Umbilical cord (tissue), 1 donor: ENCODE measurements at regions not wholly inside any gene's neighbourhood (a gene's known extent, or its start where the extent isn't known, plus 50 kb on each side); places are given as distances from the start of the nearest gene placed in this dataset.
"Not testable (repeated sequence)": the region's sequence is repeated elsewhere in the genome, so short reads cannot be mapped to it uniquely, and the experiment has no call there.

Source experiments
- DNase-seq: peaks from one replicate; pipeline ENCODE4 v3.0.0-alpha.2; 2015; ENCODE audit warnings: low spot score

GRCh38 chr12:68984796-68985573, 52.0 kb upstream of the CPM start:
- no peak for DNase-seq

GRCh38 chr12:68997526-68997925, 64.6 kb upstream of the CPM start:
- not testable (repeated sequence) for DNase-seq

- no peak for DNase-seq
These were observed 65.1 kb upstream of the CPM start for GRCh38 chr12:68998041-68998440.

- no peak for DNase-seq
These were observed 67.1 kb upstream of the CPM start for GRCh38 chr12:69000074-69000473.

DNA sequence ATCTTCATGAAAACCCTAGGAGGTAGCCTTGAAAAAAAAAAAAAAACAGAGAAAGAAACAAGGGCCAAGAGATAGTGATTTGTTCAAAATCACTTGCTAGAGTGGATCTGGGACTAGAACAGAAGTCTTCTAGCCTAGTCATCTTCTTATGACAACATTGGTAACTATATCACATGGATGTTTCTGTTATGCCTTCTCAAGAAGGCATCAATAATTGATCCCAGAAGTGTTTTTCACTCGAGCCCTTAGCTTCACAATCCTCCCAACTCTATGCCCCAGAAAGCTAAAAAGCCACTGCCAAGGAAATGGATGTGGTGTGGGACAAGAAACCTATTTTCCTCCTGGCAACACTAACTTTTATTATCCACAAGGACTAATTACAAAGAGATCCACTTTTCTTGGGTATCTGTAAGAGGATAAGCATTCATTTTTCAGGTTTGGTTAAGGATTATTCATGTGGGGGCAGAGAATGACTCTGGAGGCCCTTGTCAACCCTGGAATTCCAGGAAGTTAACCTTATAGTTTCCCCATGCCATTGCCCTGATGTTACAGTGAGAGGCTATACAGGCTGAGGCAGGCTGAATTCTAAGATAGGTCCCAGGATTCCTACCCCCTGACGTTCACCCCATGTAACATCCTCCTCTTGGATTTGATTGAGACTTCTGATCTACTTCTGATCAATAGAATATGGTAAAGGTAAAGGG, 67.7 kb upstream of the CPM start:
- DNase-seq: no peak

DNA sequence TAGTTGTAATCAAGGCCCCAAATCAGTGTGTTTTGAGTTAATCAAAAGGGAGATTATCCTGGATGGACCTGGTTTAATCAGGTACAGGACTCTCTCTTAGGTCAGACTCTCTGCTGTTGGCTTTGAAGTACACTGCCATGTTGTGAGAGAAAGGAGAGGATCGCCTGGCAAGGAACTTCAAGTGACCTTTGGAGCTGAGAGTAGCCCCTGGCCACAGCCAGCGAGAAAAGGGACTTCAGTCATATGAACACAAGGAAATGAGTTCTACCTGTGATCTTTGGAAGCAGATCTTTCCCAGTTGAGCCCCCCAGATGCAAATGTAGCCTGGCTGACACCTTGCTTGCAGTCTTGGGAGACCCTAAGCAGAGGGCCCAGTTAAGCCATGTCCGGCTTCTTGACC, 68.3 kb upstream of the CPM start:
- no peak for DNase-seq

GRCh38 chr12:69002969-69003368, 70.0 kb upstream of the CPM start:
- DNase-seq: no peak

DNA sequence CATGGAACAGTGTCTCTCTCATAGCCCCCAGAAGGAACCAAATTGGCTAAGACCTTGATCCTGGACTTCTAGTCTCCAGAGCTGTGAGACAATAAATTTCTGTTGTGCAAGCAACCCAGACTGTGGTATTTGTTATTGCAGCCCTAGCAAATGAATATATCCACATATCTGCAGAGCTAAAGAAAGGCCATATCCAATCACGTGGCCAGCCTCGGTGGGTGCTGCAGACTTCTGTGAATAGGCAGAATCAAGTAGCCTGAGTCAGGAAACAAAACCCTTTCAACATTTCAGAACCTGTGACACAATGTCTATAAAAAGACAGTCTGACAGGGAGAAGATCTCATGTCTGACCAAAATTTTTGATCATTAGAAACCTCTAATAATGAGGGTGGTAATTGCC, 71.0 kb upstream of the CPM start:
- no peak for DNase-seq

DNA sequence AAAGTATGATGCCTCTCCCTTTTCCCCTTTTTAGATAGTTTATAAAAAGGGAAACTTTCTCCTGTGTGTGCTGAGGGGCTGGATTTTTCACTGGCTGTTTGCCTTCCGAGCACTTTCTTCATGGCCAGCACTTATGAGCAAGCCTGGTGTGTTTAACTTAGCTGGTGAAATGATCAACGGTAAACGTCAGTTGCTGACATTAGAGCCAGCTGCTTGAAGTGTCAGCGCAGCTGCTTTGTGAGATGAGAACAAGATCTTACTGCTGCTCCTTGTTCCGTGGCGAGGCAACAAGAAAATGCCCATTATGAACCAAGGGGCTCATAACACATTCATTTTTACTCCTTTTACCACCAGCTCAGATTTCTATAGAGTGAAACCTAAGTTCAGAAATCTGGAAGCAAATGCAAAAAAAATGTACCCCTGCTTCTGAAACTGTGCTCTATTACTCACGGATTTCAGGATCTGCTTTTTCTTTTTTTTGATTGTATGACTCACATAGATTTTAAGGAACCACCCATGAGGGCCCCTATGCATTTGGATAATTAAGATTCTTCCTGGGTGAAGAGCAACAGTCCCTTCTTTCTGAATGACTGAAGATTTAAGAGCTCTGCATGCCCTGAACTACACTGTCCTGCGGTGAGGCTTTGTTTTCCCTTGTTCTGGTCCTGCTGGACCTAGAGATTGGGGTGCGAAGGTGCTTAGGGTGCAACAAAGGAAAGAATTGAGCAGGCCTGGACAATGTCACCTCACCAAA, 74.3 kb upstream of the CPM start:
- peak; percentile 81 for DNase-seq

- peak; percentile 53 for DNase-seq
These were observed 74.9 kb upstream of the CPM start for GRCh38 chr12:69007855-69008351.

DNA sequence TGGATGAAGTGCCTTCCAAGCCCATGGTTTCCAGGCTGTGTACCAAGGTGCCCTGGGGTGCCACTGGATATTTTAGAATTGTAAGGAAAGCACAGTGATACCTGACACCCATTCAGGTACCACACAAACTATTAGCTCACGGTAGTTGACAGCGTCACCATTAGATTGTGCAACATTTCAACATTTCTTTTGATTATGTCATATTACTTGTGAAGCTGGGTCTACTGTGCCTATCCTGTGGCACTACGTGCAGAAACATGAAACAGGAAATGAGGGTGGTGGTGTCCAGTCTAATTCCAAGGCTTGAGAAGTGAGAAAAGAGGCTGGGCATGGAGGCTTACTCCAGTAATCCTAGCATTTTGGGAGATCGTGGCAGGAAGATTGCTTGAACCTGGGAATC, 75.5 kb upstream of the CPM start:
- DNase-seq: peak; percentile 15

DNA sequence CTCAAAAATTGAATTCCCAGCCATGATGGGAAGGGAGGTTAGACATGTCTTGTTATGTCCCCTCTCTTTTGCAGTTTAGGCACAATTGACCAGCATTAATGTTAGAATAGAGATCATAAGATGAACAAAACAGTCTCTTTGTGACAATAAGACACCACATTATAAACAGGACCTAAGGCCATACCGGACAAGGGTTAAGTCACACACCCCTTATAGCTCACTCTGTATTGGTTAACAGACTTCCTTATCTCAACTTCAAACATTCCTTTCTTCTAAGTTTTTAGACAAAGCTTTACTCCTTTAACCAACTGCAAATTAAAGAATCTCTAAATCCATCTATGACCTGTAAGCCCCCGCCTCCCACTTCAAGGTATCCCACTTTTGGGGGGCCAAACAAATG, 81.1 kb upstream of the CPM start:
- DNase-seq: no peak

DNA sequence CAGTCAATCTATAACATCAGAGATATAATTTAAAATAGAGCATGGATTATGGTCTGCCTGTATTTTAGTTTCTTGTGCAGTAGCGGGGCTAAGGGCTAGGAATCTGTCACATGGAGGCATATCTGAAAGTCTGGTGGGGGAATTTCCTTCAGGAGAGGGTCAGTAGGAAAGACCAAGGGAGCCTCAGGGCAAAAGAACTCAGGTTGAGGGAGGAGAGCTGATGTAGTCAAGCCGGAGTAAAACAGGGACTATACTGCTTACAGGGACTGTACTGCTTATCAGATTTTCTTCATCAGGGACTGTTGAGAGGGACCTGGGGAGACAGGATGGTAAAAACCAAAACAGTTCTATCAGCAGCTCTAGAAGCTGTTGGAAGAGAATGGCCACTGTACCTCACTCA, 82.0 kb upstream of the CPM start:
- no peak for DNase-seq

GRCh38 chr12:69015831-69016230, 82.9 kb upstream of the CPM start:
- DNase-seq: no peak

DNA sequence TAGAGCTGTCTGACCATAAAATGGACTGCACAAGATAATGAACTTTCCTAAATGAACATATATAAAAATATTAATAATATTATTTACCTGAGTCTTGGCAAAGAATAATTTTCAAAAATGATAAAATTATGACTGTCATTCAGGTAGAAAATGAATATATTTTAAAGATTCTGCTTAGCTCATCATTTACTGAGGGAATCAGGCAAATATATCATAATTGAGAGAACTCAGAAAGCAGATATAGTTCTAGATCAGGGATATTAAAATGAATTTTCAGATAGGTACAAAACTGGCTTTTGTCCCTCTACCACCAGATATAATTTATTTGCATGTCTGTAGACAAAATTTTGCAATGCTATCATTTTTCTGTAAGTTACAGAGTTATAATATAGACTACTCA, 86.1 kb upstream of the CPM start:
- DNase-seq: no peak

- DNase-seq: no peak
These were observed 86.9 kb upstream of the CPM start for GRCh38 chr12:69019910-69020309.

DNA sequence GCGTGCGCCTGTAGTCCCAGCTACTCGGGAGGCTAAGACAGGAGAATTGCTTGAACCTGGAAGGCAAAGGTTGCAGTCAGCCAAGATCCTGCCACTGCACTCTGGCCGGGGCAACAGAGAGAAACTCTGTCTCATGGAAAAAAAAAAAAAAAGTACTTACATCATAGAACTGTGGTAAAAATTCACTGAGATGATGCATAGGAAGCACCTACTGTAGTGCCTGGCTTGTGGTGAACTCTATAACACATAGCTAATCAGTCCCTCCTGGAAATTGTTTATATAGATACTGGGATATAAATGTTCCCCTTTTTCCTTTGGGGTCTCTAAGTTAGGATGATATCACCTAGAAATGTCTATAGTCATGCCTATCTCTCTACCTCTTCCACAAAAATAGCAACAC, 89.7 kb upstream of the CPM start:
- DNase-seq: no peak

DNA sequence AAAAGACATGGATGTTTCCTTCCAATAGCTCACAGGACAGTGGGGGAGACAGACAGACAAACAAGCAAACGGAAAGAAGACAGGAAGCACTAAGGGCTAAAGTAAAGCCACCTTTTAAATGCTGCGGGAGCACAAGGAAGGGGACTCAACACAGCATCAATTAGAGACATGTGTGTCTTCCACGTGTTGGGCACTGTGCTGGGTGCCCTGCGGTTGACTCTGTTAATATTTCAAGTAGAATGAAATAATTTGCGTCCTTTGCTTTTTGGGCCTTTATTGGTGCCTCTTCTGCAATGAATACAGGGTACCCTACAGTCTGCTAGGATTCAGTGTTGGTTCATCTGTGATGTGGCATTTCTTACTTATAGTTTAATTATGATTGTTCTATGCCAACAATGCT, 90.9 kb upstream of the CPM start:
- DNase-seq: no peak

DNA sequence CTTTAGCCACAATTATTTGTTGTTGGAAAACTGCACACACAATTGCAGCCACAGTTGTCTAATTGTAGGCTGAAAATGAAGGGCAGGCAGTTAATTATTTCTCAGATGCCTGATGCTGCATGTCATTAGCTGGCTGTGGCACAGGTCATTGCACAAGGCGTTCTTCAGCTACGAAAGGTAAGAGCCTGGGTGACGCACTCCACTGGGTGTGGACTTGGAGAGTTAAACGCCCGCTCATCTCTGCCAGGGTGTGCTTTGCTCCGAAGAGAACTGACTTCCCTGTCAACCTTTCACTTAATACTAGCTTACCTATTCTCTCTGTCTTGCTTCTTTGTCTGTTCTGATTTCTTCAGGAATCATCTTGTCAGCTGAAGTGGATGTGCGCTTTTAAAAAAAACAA, 91.4 kb upstream of the CPM start:
- DNase-seq: no peak

- DNase-seq: no peak
These were observed 91.9 kb upstream of the CPM start for GRCh38 chr12:69024907-69025306.

DNA sequence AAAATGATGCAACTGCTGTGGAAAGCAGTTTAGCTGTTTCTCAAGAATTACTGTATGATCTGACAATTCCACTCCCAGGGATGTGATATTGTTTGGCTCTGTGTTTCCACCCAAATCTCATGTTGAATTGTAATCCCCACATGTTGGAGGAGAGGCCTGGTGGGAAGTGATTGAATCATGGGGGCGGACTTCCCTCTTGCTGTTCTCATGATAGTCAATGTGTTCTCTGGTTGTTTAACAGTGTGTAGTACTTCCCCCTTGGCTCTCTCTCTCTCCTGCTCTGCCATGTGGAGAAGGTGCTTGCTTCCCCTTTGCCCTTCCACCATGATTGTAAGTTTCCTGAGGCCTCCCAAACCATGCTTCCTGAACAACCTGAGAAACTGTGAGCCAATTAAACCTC, 93.4 kb upstream of the CPM start:
- no peak for DNase-seq

DNA sequence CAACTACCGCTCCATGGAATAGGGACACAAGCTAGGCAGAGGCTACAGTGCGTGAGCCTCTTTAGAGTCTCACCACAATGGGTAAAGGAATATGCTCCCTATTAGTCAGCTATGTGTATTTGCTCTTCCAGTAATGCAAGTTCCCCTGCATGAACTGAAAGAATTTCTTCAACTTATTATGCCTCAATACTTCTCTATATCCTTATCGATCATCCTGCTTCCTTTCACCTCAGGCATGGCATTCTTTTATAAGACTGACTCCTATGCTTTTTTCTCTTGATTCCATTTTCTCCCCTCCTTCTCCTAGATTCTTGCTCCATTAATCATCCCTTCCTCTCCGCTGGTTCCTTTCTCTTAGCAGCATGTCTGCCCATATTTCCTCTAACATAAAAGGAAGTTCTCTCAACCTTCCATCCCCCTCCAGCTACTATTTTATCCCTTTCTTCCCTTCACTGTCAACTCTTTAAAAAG, 94.5 kb upstream of the CPM start:
- DNase-seq: no peak
